HG02759 (cell line): ENCODE measurements at regions not wholly inside any gene's neighbourhood (a gene's known extent, or its start where the extent isn't known, plus 50 kb on each side); places are given as distances from the start of the nearest gene placed in this dataset.

ENCODE experiments used
- ATAC-seq: cut with Tn5 transposase; IDR thresholded peaks from one replicate; pipeline ENCODE4 v1.9.1; 2021; ENCODE audit warnings: mild to moderate bottlenecking, moderate library complexity; ENCODE audit not compliant: unreplicated experiment

GRCh38 chr1:208759255-208759654 lies 515.1 kb upstream of the PLXNA2 start:
- ATAC-seq = no peak

- no peak for ATAC-seq
These were observed 519.8 kb upstream of the PLXNA2 start for GRCh38 chr1:208763971-208764370.

DNA sequence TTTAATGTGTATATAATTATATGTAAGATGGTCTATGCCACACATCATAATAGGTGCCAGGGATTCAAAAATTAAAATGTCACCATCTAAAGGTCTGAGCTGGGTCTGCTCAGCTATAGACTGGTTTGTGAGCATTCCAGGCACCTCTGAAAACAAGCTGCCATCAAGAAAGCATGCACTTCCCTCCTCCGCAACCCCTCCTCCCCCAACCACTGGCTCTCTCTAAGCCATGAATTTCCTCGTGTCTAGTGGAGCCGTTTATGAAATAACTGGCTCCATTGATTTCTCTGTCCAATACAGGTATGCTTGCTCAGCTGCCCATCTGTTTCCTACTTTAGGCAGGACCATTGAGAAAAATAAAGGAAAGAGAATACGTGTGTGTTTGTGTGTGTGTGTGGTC lies 522.6 kb upstream of the PLXNA2 start:
- no peak for ATAC-seq

DNA sequence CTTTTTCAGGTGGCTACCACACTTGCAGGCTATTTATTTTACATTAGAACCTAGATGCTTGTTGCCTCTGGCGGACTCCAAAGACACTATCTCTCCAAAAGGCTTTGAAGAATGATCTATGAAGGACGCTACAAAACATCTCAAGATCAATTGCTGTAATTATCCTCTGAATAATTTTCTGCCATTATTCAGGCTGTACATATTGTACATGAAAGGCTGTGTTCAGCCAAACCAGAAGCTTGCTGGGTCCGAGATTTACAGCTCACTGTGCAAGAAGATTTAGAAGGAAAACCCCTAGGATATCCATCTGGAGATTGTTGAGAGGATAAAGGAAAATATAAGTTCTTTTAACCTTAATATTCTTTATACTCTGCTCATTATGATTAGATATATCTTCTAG lies 523.6 kb upstream of the PLXNA2 start:
- no peak for ATAC-seq

GRCh38 chr1:208772891-208773290 lies 528.7 kb upstream of the PLXNA2 start:
- no peak for ATAC-seq

DNA sequence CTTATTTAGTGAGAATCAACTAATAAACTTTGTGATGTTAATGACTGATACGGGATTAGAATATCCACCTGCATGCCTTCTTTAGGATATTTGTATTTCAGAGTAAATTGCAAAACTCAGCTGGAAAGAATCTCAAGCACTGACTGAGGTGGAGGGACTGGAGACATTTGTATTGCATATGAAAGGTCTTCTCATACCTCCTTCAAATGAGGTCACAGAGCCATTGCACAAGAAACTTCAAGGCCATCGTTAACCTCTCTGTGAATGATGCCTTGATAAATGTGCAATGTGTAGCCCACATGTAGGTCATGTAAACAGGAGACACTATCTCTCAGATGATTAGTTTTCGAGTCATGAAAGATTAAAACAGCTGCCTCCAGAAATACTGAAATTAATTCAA lies 531.7 kb upstream of the PLXNA2 start:
- ATAC-seq = no peak

DNA sequence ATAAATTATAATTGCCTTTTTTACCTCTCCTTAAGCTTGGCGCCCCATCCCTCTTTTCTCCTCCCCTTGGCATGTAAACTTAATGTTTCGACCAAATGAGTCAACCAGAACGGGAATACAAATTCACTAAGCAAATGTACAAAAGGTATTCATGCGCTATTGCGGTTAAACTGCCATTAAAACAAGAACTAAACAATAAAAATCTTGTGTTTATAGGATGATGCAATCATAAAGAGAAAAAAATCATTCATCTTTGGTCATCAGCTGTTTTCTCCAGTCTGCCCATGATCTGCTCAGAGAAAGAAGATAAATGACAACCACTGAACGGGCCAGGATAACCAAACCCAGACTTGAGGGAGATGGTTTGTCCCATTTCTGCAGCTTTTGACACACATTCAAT lies 534.2 kb upstream of the PLXNA2 start:
- ATAC-seq = no peak

DNA sequence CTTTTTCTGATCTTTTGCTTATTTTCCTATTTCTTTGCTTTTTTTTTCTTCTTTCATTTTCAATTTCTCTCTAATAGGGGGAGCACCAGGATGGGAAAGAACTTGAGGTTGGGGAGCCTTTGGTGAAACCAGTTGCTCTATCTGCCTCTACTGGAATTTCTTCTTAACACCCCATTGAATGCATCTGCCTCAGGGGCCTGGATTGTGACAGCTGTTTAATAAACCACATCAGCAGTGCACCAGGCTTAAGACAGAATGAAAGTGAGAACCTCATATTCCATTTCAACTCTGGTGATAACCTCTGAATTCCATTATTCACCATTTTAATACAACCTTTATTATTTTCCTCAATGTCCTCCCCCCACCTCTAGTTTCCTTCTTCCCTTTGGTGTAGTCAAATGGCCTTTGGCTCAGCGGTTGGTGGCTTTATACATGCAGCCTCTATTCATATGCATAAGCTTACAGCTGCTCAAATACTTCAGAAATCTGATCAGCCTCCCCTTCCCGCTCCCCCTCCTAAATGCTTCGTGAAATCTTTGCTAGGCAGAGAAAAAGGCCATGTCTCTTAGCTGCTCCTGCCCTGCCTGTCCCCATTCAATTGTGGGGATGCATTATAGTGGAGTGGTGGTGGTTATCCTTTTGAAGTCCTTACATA lies 537.3 kb upstream of the PLXNA2 start:
- ATAC-seq = no peak

- ATAC-seq = no peak
These were observed 538.0 kb upstream of the PLXNA2 start for GRCh38 chr1:208782186-208782585.

GRCh38 chr1:208785629-208786028 lies 541.4 kb upstream of the PLXNA2 start:
- no peak for ATAC-seq

DNA sequence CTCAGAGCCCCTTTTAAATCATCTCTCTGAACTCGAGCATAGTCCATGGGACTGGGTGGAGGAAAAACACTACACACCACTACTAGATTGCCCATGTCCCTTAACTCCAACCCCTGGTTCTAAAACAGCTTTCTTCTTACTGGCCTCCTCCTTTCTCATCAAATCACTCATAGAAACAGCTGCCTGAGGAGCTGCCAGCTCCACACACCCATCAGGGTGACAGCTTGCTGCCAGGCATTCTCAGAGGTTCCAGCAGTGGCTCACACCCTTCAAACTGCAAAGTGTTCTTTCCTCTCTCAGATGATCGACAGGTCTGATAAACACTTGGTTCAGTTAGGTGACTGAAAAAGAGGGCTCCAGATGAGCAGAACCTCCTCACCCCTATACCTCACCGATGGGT lies 543.0 kb upstream of the PLXNA2 start:
- ATAC-seq = no peak

DNA sequence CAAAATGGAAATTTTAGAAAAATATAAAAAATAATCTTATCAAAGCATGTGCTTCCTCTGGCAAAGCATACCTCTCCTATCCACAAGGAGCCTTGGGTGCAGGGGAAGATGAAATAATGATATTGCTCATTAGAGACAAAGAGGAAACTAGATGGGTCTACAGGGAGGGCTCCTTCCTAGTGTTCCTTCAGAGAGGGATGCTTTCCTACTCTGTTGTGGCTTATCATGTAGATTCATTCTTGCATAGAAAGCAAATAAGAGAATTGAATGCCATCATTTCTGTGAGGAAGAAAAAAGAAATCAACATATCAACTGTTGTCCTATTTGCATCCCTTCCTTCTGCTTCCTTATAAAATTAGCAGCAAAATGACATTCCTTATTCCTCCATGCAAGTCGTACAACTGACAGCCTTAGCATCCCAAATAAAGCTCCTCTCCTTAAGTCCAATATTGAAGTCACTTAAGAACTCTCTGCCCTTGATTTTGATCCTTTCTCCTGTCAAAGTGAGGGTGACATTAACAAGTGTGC lies 543.9 kb upstream of the PLXNA2 start:
- ATAC-seq = no peak

DNA sequence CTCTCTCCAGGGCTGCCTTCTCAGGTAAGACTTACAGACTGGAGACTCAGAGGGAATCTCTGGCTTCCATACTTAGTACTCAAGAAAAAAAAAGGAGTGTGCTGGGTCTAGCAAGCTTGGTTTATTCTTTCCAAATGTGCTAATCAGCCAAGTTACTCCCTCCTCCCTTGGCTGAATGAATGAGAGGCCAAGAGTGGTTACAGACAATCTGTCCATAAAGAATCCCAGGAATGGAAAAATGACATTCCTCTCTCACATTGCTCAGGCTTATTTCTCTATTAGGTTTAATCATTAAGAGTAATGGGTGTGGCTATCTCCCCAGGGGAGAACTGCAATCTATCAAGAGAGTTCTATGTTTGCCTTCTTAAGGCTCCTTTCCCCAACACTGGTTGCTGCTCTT lies 547.3 kb upstream of the PLXNA2 start:
- ATAC-seq = no peak

GRCh38 chr1:208793861-208794345 lies 549.7 kb upstream of the PLXNA2 start:
- ATAC-seq = no peak

- no peak for ATAC-seq
These were observed 555.0 kb upstream of the PLXNA2 start for GRCh38 chr1:208799186-208799585.

GRCh38 chr1:208803011-208803811 lies 559.0 kb upstream of the PLXNA2 start:
- no peak for ATAC-seq

GRCh38 chr1:208807446-208808127 lies 563.4 kb upstream of the PLXNA2 start:
- ATAC-seq = no peak

DNA sequence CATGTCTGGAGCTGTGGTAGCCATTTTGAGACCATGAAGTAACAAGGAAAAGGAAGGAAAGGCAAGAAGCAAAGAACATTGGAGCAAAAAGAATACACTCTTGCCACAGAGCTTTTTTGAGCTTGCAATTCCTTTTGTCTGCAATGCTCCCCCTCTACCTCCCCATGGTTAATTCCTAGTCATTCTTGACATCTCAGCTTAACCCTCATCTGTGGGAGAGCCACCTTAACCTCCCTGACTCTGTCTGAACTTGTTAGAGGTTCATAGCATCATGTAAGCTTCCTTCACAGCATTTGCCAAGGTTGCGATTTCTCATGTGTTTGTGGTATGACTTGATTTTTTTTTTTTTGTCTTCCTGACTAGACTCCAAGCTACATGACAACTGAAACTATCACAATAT lies 564.1 kb upstream of the PLXNA2 start:
- ATAC-seq = no peak

GRCh38 chr1:208809876-208810275 lies 565.7 kb upstream of the PLXNA2 start:
- ATAC-seq = no peak

DNA sequence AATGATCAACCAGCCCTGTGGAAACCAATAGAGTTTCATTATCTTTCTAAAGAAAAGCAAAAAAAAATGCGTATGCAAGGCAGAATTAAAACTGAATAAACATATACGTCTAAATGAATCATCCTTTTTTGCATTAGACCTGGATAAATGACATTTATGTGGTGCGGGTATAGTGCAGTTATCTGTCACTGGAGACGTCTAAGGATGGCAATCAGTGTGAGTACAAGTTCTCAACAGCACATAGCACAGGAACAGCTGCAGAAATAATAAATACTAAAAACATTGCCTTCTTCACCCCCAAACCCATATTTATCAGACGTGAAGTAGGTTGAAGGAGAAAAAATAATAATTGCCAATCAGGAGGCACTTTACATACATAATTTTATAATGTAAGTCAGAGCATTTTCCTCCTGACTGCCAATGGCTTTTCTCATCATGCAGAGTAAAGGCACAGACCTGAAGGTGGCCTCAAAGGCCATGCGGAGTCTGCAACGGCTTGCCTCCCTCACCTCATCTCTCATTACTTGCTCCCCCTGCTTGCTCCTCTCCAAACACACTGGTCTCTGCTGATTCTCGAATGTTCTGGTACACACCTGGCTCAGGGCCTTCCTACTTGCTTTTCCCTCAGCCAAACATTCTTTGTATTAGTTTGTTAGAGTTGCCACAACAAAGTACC lies 574.7 kb upstream of the PLXNA2 start:
- ATAC-seq = no peak

DNA sequence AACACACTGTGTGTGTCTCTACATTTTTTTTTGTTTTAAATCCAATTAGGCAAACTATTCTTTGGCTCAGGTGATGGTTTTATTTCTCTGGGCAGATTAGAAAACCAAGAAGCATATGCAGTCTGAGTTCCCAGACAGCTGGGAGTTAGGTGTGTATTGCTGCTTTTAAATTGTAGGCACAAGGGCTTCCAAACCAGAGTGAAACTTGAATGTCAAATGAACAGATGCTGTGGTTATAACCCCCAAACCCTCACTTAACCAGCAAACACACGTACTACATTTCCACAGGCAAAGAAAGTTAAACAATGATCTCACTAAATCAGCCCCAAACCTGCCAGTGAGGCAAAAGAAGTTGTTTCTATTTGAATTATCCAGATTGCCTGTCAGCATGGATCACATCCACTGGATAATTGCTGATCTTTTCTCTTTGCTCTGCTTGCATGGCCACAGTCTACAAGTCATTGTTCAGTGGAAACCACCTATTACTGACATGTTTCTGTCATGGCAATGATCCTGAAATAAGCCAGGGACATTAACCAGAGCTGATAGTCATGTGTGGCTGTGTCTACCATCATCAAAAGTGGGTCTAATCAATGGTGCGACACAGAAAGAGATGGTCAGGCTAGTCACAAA lies 576.5 kb upstream of the PLXNA2 start:
- ATAC-seq = no peak
